Activated T-helper 17 cell treated with anti-CD3 and anti-CD28 coated beads, Interleukin-2, amount 50 U/mL, for 72 hours (primary cell): ENCODE measurements at regions not wholly inside any gene's neighbourhood (a gene's known extent, or its start where the extent isn't known, plus 50 kb on each side); places are given as distances from the start of the nearest gene placed in this dataset.

ENCODE experiments used
- ATAC-seq: fragments of 150-1000 bp; cut with Tn5 transposase; replicated peaks from 2 replicates; pipeline ENCODE4 v1.10.0; 2021; ENCODE audit warnings: mild to moderate bottlenecking, moderate library complexity
- H3K27ac Mint-ChIP-seq: one replicate; pipeline ENCODE4 v1.8.0; 2022; ENCODE audit warnings: mixed read lengths
- H3K27me3 Mint-ChIP-seq: one replicate; pipeline ENCODE4 v1.8.0; 2022; ENCODE audit warnings: mixed read lengths
- H3K36me3 Mint-ChIP-seq: one replicate; pipeline ENCODE4 v1.8.0; 2022; ENCODE audit warnings: low read depth, mild to moderate bottlenecking, mixed read lengths
- H3K4me1 Mint-ChIP-seq: one replicate; pipeline ENCODE4 v1.8.0; 2022; ENCODE audit warnings: mixed read lengths
- H3K4me3 Mint-ChIP-seq: one replicate; pipeline ENCODE4 v1.8.0; 2022; ENCODE audit warnings: mild to moderate bottlenecking, mixed read lengths
- H3K9me3 Mint-ChIP-seq: one replicate; pipeline ENCODE4 v1.8.0; 2022; ENCODE audit warnings: mixed read lengths

- peaks cover 8% of the 10 kb centered on the region for H3K9me3 Mint-ChIP-seq
- ATAC-seq: no peak
- H3K27me3 Mint-ChIP-seq: no peaks in the 10 kb centered on the region
- H3K4me1 Mint-ChIP-seq: no peaks in the 10 kb centered on the region
- no peaks in the 10 kb centered on the region for H3K36me3 Mint-ChIP-seq
- H3K27ac Mint-ChIP-seq: no peak overlapping the region
- H3K4me3 Mint-ChIP-seq: no peak overlapping the region
These were observed 410.3 kb upstream of the TBX3 start for GRCh38 chr12:115094163-115094816.

- no peak overlapping the region for H3K4me3 Mint-ChIP-seq
- no peaks in the 10 kb centered on the region for H3K27me3 Mint-ChIP-seq
- no peak overlapping the region for H3K27ac Mint-ChIP-seq
- peaks cover 6% of the 10 kb centered on the region for H3K9me3 Mint-ChIP-seq
- H3K4me1 Mint-ChIP-seq: no peaks in the 10 kb centered on the region
- H3K36me3 Mint-ChIP-seq: no peaks in the 10 kb centered on the region
- ATAC-seq: no peak
These were observed 409.3 kb upstream of the TBX3 start for GRCh38 chr12:115093261-115093660.

- Mint-ChIP-seq H3K27ac (no peak overlapping the region), H3K9me3 (peaks cover 3% of the 10 kb centered on the region), H3K27me3 (no peaks in the 10 kb centered on the region), H3K36me3 (no peaks in the 10 kb centered on the region), H3K4me1 (no peaks in the 10 kb centered on the region), H3K4me3 (no peak overlapping the region)
- no peak for ATAC-seq
These were observed 406.8 kb upstream of the TBX3 start for GRCh38 chr12:115090783-115091182.

- no peak for ATAC-seq
- Mint-ChIP-seq H3K4me3 (no peak overlapping the region), H3K36me3 (no peaks in the 10 kb centered on the region), H3K9me3 (peaks cover 3% of the 10 kb centered on the region), H3K4me1 (no peaks in the 10 kb centered on the region), H3K27me3 (no peaks in the 10 kb centered on the region), H3K27ac (no peak overlapping the region)
These were observed 405.2 kb upstream of the TBX3 start for GRCh38 chr12:115088995-115089841.

- ATAC-seq: no peak
- H3K36me3 Mint-ChIP-seq: no peaks in the 10 kb centered on the region
These were observed 404.5 kb upstream of the TBX3 start for GRCh38 chr12:115088328-115088994.

GRCh38 chr12:115085594-115085993 is 401.6 kb upstream of the TBX3 start:
- Mint-ChIP-seq H3K9me3 (peaks cover 3% of the 10 kb centered on the region), H3K4me3 (no peak overlapping the region), H3K27ac (no peak overlapping the region), H3K4me1 (no peaks in the 10 kb centered on the region), H3K36me3 (no peaks in the 10 kb centered on the region), H3K27me3 (no peaks in the 10 kb centered on the region)
- ATAC-seq: no peak

More at GRCh38 chr12:115088328-115088994, 404.5 kb upstream of the TBX3 start:
- Mint-ChIP-seq H3K4me1 (no peaks in the 10 kb centered on the region), H3K27ac (no peak overlapping the region), H3K9me3 (peaks cover 3% of the 10 kb centered on the region), H3K27me3 (no peaks in the 10 kb centered on the region), H3K4me3 (no peak overlapping the region)

GRCh38 chr12:115079760-115080159 is 395.8 kb upstream of the TBX3 start:
- ATAC-seq: no peak
- H3K9me3 Mint-ChIP-seq: peaks cover 14% of the 10 kb centered on the region
- H3K27ac Mint-ChIP-seq: no peak overlapping the region
- H3K4me1 Mint-ChIP-seq: no peaks in the 10 kb centered on the region
- no peaks in the 10 kb centered on the region for H3K27me3 Mint-ChIP-seq
- H3K36me3 Mint-ChIP-seq: no peaks in the 10 kb centered on the region
- H3K4me3 Mint-ChIP-seq: no peak overlapping the region

GRCh38 chr12:115078990-115079389 is 395.0 kb upstream of the TBX3 start:
- peaks cover 14% of the 10 kb centered on the region for H3K9me3 Mint-ChIP-seq

GRCh38 chr12:115078334-115078733 is 394.4 kb upstream of the TBX3 start:
- Mint-ChIP-seq H3K36me3 (no peaks in the 10 kb centered on the region), H3K4me1 (no peaks in the 10 kb centered on the region)

More at GRCh38 chr12:115078990-115079389, 395.0 kb upstream of the TBX3 start:
- no peak overlapping the region for H3K27ac Mint-ChIP-seq
- H3K36me3 Mint-ChIP-seq: no peaks in the 10 kb centered on the region
- H3K4me1 Mint-ChIP-seq: no peaks in the 10 kb centered on the region
- no peak overlapping the region for H3K4me3 Mint-ChIP-seq
- ATAC-seq: no peak
- H3K27me3 Mint-ChIP-seq: no peaks in the 10 kb centered on the region

GRCh38 chr12:115075552-115076170 is 391.7 kb upstream of the TBX3 start:
- no peak for ATAC-seq
- Mint-ChIP-seq H3K4me3 (no peak overlapping the region), H3K36me3 (no peaks in the 10 kb centered on the region), H3K9me3 (peaks cover 24% of the 10 kb centered on the region), H3K4me1 (no peaks in the 10 kb centered on the region), H3K27ac (no peak overlapping the region), H3K27me3 (no peaks in the 10 kb centered on the region)

More at GRCh38 chr12:115078334-115078733, 394.4 kb upstream of the TBX3 start:
- Mint-ChIP-seq H3K4me3 (no peak overlapping the region), H3K27ac (no peak overlapping the region), H3K9me3 (peaks cover 14% of the 10 kb centered on the region), H3K27me3 (no peaks in the 10 kb centered on the region)
- ATAC-seq: no peak

- H3K36me3 Mint-ChIP-seq: no peaks in the 10 kb centered on the region
- no peak for ATAC-seq
- H3K27ac Mint-ChIP-seq: no peak overlapping the region
- H3K9me3 Mint-ChIP-seq: peaks cover 30% of the 10 kb centered on the region
- no peaks in the 10 kb centered on the region for H3K4me1 Mint-ChIP-seq
- H3K27me3 Mint-ChIP-seq: no peaks in the 10 kb centered on the region
- no peak overlapping the region for H3K4me3 Mint-ChIP-seq
These were observed 390.6 kb upstream of the TBX3 start for GRCh38 chr12:115074617-115075016.

- H3K27me3 Mint-ChIP-seq: no peaks in the 10 kb centered on the region
- no peak for ATAC-seq
- no peaks in the 10 kb centered on the region for H3K4me1 Mint-ChIP-seq
- no peaks in the 10 kb centered on the region for H3K36me3 Mint-ChIP-seq
- peaks cover 35% of the 10 kb centered on the region for H3K9me3 Mint-ChIP-seq
- no peak overlapping the region for H3K27ac Mint-ChIP-seq
- H3K4me3 Mint-ChIP-seq: no peak overlapping the region
These were observed 388.7 kb upstream of the TBX3 start for GRCh38 chr12:115072712-115073111.

- Mint-ChIP-seq H3K9me3 (peaks cover 26% of the 10 kb centered on the region), H3K36me3 (no peaks in the 10 kb centered on the region), H3K27ac (no peak overlapping the region), H3K4me1 (no peaks in the 10 kb centered on the region), H3K27me3 (no peaks in the 10 kb centered on the region), H3K4me3 (no peak overlapping the region)
- ATAC-seq: no peak
These were observed 386.3 kb upstream of the TBX3 start for GRCh38 chr12:115070313-115070712.

GRCh38 chr12:115064296-115064695 is 380.3 kb upstream of the TBX3 start:
- peaks cover 15% of the 10 kb centered on the region for H3K9me3 Mint-ChIP-seq
- no peaks in the 10 kb centered on the region for H3K4me1 Mint-ChIP-seq
- no peak overlapping the region for H3K4me3 Mint-ChIP-seq
- no peaks in the 10 kb centered on the region for H3K27me3 Mint-ChIP-seq
- H3K36me3 Mint-ChIP-seq: no peaks in the 10 kb centered on the region
- H3K27ac Mint-ChIP-seq: no peak overlapping the region
- ATAC-seq: no peak
